GM21786 (cell line): ENCODE measurements at regions not wholly inside any gene's neighbourhood (a gene's known extent, or its start where the extent isn't known, plus 50 kb on each side); places are given as distances from the start of the nearest gene placed in this dataset.
"Not testable (repeated sequence)": the region's sequence is repeated elsewhere in the genome, so short reads cannot be mapped to it uniquely, and the experiment has no call there.

Experiments
- ATAC-seq: cut with Tn5 transposase; IDR thresholded peaks from one replicate; pipeline ENCODE4 v1.9.1; 2021; ENCODE audit not compliant: unreplicated experiment

- not testable (repeated sequence) for ATAC-seq
Measured at GRCh38 chr18:24624421-24624820, 164.0 kb downstream of the HRH4 start.

DNA sequence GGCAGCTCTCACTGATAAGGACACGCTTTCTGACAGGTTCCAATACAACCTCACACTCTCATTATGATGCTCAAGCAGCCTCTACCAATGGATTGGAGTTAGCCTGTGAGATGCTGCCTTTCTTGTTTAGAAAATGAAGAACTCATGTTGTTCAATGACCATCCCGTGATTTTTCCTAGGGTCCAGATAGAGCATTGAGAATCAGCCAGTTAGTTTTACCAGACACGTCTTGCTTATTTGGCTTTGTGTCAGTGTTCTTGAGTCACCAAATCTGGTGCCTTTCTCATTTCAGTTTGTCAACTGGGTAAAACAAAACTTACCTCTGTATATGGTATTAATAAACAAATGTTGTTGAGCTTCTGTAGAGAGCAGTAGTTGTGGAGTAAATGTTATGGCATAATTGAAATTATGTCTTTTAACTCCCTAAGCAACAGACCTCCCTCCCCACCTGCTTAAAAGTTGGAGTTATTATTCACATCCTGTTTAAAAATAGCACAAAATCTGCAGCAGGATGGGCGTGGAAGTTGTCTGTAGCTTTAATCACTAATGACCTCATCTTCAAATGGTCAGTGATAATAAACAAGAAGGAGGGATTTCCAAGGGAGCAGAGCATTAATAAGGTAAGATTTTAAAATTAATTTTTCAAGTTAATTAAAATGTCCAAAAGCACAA, 167.3 kb downstream of the HRH4 start:
- no peak for ATAC-seq

DNA sequence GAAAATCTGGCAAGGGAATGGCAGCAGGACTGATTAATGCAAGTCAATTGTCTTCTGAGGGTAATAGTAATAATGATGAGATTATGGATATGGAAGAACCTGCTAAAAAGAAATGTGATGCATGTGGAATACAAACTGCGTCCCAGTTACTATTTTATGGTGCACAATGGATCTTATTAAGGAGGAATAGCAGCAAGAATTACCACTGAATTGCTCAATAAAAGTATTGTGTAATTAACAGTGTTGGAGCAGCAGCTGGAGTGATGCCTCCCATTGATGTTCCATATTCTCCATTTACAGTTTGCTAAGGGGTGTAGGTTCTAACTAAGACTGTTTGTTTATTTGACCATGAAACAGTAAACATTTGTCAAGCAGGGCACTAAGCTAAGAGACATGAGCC, 167.9 kb downstream of the HRH4 start:
- ATAC-seq, result no peak

DNA sequence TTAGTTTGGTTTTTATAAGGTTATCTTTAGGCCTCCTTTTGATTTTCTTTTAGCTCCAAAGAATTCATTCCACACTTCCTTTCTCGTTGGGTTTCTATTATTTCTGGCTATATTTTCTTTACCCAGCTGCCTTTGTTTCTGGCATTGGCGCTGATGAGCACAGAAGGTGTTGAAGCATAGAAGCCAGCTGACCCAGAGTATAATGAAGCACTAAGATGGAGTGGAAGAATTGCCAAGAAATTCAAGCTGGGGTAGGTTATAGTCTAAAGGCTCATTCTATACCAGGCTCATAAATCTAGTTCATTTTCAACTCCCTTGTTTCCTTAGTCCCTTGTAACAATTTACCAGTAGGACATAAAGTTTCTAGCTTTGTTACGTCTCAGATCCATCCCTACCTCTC, 169.5 kb downstream of the HRH4 start:
- ATAC-seq, result no peak

DNA sequence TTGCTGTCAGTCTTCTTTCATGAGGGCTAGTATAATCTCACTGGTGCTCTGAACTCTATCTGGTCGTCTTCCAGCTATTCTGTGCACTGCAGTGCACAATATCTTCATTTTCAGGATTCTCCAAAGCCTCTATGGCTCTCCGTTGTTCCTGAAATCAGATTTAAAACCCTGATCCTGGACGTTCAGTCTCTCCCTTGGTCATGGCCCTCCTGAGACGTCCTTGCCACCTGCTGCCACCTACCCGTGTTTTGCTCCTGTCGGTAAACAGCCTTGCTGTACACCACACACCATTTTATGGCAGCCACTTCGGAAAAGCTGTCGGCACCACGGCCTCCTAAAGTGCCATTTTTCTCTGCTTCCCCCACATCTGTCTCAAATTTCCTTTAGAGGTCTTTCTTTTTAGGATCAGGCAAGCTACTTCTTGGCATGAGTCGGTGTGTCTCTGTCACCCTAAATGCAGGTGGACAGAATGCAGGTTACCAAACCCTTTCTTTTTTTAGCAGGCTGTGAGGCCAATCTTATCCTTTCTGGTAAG, 170.0 kb downstream of the HRH4 start:
- no peak for ATAC-seq

DNA sequence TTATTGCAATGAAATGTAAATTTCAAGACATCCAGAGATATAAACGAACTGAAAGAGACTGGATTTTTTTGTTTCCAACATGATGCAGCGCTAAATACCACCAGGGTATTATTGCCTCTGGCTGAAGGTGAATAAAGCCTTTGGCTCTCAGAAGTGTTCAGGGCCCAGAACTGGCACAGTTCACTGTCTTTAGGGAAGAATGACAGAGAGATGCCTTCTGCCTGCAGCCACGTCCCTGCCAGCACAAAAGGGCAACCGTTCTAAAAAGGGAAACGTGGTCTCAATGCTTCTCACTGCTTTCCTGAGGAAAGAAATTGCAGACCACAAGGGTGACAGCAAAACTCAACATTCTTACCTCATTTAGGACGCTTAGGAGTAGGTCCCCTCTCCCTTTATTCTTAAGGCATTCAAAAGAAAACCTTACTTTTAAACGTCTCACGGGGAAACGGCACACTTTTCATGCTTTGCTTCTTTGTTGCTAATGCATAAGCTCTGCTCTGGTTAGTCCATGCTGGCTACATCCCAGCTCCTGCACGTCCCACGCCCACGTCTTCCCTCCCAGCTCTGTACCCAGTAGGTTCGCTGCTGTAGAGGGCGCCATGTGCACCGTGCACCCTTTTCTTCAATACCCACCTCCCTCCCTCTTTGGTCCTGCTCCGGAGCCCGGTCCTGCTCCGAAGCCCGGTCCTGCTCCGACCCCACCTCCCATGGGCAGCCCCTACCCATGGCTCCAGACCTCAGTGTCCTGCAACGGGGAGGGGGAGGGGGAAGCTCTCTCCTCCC, 171.0 kb downstream of the HRH4 start:
- no peak for ATAC-seq

GRCh38 chr18:24632158-24632988, 171.9 kb downstream of the HRH4 start:
- no peak for ATAC-seq

- no peak for ATAC-seq
Measured at GRCh38 chr18:24633121-24633520, 172.7 kb downstream of the HRH4 start.

GRCh38 chr18:24649571-24649970, 189.1 kb downstream of the HRH4 start:
- ATAC-seq, result no peak

- no peak for ATAC-seq
Measured at GRCh38 chr18:24651434-24651833, 191.0 kb downstream of the HRH4 start.

DNA sequence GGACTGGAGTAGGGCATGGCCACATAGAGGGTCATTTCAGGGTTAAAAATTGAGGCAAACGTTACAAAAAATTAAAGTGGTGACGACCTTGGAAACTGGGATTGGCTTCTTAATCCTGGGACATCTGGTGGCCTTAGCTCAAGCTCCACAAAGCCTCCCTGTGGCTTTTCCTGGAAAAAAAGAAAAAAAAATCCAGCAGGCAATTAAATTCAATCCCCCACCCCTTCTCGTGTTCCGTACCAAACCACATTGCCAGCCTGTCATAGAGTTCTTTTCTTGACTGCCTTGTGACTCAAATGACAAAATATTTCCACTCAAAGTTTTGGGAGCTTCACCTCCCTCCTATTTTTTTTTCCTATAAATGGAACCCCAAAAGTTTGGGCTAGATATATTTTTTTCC, 195.6 kb downstream of the HRH4 start:
- no peak for ATAC-seq

DNA sequence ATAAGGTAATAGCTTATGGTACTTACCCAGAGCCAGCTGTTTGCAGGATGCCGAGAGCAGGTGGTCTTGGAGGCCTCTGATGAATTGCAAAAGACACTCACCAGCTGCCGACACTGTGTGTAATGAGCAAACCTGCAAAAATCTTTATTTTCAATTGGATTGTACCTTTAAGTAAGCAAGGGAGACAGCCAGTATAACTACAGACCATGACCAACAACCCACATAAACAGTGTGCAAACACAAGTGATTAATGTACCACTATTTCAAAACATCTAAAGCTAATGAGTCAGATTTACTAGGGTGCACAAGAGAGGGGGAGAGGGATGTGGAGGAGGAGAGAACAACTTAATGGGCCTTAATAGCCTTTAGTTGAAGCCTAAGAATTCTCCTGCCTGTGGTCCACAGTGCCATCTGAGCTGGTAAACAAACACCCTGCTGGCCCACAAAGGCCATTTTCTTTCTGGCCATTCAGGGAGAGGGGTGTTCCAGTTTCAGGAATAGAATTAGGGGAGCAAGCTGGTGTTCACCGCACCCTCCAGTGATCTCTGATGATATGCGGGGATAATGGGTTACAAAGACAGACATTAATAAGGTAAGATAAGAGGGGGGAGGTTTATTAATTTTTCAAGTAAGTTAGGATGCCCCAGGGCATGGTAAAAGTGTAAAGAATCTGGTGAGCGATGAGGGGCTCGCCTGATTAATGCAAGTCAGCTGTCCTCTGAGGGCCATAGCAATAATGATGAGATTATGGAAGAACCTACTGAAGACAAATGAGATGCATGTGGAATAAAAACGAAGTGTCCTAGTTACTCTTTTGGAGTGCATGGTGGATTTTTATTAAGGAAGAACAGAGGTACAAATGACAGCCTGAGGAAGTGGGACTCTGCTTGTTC, 196.4 kb downstream of the HRH4 start:
- ATAC-seq, result no peak

GRCh38 chr18:24657444-24657842, 197.0 kb downstream of the HRH4 start:
- ATAC-seq, result no peak

DNA sequence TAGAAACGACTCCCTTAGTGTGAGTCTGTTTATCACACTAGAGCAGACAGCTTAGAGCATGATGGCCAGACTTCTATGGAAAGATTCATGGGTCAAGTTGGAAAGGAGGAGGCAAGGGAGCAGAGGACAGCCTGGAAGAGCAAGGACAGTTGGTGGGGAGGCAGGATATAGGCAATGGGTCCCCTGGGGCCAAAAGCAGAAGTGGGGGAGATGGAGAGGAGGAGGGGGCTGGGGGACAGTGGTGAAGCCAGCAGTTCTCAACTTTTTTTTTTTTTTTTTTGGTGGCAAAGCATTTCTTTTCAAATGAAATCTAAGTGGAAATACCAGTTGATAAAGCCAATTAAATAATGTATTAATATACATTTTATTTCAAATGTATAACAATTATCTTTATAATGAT, 197.9 kb downstream of the HRH4 start:
- ATAC-seq, result no peak

- peak; percentile 64 for ATAC-seq
Measured at GRCh38 chr18:24659827-24660720, 199.6 kb downstream of the HRH4 start.

GRCh38 chr18:24660956-24661355, 200.5 kb downstream of the HRH4 start:
- ATAC-seq, result no peak

DNA sequence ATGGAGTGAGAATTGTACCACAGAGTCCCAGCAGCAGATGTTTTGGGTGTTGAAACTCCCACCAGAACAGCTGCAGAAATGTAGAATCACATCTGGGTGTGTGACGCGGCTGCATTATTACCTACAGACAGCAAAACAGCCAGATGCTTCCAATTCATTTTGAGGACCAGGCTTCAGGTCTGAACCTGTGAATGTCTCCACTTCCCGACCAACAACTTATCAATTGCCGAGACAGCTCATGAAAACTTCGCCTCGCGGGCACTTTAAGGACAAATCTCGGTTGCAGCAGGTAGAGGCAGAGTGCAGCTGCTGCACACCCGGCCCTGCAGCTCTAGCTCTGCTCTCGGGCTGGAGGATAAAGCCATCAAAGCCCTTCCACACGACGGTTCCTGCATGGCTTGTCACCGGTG, 202.0 kb downstream of the HRH4 start:
- no peak for ATAC-seq

DNA sequence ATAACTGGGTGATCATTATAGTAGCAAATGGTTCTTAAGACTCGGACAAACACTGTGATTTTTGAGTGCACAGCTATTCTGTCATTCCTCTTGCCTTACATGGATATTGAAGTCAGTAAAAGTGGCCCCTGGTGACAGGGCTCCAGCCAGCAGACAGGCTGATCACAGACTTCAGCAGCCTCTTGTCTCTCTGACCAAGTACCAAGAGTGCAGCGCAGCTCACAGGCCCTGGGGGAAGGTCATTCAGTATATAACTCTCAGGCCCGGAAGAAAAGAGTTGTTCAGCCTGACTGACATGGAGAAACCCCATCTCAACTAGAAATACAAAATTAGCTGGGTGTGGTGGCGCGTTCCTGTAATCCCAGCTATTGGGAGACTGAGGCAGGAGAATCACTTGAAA, 202.6 kb downstream of the HRH4 start:
- no peak for ATAC-seq

- no peak for ATAC-seq
Measured at GRCh38 chr18:24669015-24669414, 208.6 kb downstream of the HRH4 start.

DNA sequence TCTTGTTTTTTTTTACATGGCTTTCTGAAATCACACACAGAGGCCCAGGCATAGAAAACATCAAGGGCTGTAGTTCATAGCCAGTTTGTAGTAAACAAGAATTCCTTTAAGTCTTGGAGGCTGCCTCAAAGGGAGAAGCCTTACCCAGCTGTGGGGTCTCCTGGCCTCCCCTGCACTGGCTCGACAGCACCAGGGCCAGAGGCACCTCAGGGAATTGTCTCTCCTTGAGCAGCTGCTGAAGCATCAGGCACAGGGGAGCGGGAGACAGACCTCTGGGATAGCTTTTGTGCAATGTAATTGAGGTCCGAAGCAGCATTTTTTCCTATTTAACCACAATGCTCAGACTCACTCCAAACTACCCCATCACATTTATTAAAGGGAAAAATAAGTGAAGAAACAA, 209.1 kb downstream of the HRH4 start:
- ATAC-seq, result no peak
